GM12891 (cell line): ENCODE measurements at regions not wholly inside any gene's neighbourhood (a gene's known extent, or its start where the extent isn't known, plus 50 kb on each side); places are given as distances from the start of the nearest gene placed in this dataset.

Source experiments
- PAX5 ChIP-seq: IDR thresholded peaks from 2 replicates; pipeline ENCODE4 v1.6.1; 2011; ENCODE audit warnings: low read length, moderate library complexity, mild to moderate bottlenecking; ENCODE audit not compliant: insufficient read depth, severe bottlenecking
- POLR2A ChIP-seq: IDR thresholded peaks from 2 replicates; pipeline ENCODE4 v1.6.1; 2011; ENCODE audit warnings: low read depth, low read length, control low read depth
- POLR2AphosphoS5 ChIP-seq: IDR thresholded peaks from 2 replicates; pipeline ENCODE4 v1.6.1; 2011; ENCODE audit warnings: low read depth, low read length, control low read depth
- POU2F2 ChIP-seq: IDR thresholded peaks from 2 replicates; pipeline ENCODE4 v1.6.1; 2011; ENCODE audit warnings: low read depth, mild to moderate bottlenecking, control low read depth, low read length, moderate library complexity
- TAF1 ChIP-seq: IDR thresholded peaks from 2 replicates; pipeline ENCODE4 v1.6.1; 2011; ENCODE audit warnings: low read depth, low read length, control low read depth

- no peak for TF ChIP-seq TAF1
- no peak for TF ChIP-seq POLR2A
- no peak for TF ChIP-seq POLR2AphosphoS5
- TF ChIP-seq POU2F2 = no peak
- no peak for TF ChIP-seq PAX5
Observed at GRCh38 chr1:83043244-83043643, 955.7 kb downstream of the TTLL7 start.
